ENCODE measurements at regions not wholly inside any gene's neighbourhood (a gene's known extent, or its start where the extent isn't known, plus 50 kb on each side); places are given as distances from the start of the nearest gene placed in this dataset.

GRCh38 chr1:63054184-63054583 lies 268.2 kb upstream of the FOXD3 start:
- Histone ChIP-seq H3K27me3 (replicated peaks; ENCODE audit: insufficient read depth, low read length) (no peaks in the 10 kb centered on the region), H3K36me3 (replicated peaks; ENCODE audit: insufficient read depth, low read length) (no peaks in the 10 kb centered on the region), H3K9me3 (replicated peaks; ENCODE audit: insufficient read depth, low read length) (no peaks in the 10 kb centered on the region), H3F3A (ENCODE audit: insufficient read depth, low read length) (no peaks in the 10 kb centered on the region), H3K9me2 (replicated peaks; ENCODE audit: insufficient read depth, low read length) (no peaks in the 10 kb centered on the region), H3K9ac (ENCODE audit: low read length) (no peak overlapping the region), H3K79me2 (ENCODE audit: low read length) (no peaks in the 10 kb centered on the region), H3K4me2 (ENCODE audit: low read depth, low read length) (no peak overlapping the region), H2AFZ (ENCODE audit: low read length) (no peak overlapping the region), H3K27ac (ENCODE audit: low read length) (no peak overlapping the region), H3K4me1 (ENCODE audit: low read length) (no peaks in the 10 kb centered on the region), H4K20me1 (ENCODE audit: insufficient read depth, low read length) (no peaks in the 10 kb centered on the region), H3K4me3 (ENCODE audit: low read length) (no peak overlapping the region)
- DNase-seq = no peak
- TF ChIP-seq EZH2 (optimal IDR thresholded peaks at IDR 0.05; ENCODE audit: low read depth, low read length) = no peak
- TF ChIP-seq CTCF (IDR thresholded peaks at IDR 0.05; ENCODE audit: low read length) = no peak
- no peak for TF ChIP-seq EZH2phosphoT487 (IDR thresholded peaks at IDR 0.05; ENCODE audit: low read length)

- Histone ChIP-seq H3K9ac (ENCODE audit: low read length) (no peak overlapping the region), H3K9me3 (replicated peaks; ENCODE audit: insufficient read depth, low read length) (no peaks in the 10 kb centered on the region), H3K4me3 (ENCODE audit: low read length) (no peak overlapping the region), H3K27ac (ENCODE audit: low read length) (no peak overlapping the region), H2AFZ (ENCODE audit: low read length) (no peak overlapping the region), H3F3A (ENCODE audit: insufficient read depth, low read length) (no peaks in the 10 kb centered on the region), H3K4me2 (ENCODE audit: low read depth, low read length) (no peak overlapping the region), H3K27me3 (replicated peaks; ENCODE audit: insufficient read depth, low read length) (no peaks in the 10 kb centered on the region), H4K20me1 (ENCODE audit: insufficient read depth, low read length) (no peaks in the 10 kb centered on the region), H3K79me2 (ENCODE audit: low read length) (no peaks in the 10 kb centered on the region), H3K9me2 (replicated peaks; ENCODE audit: insufficient read depth, low read length) (no peaks in the 10 kb centered on the region), H3K36me3 (replicated peaks; ENCODE audit: insufficient read depth, low read length) (no peaks in the 10 kb centered on the region), H3K4me1 (ENCODE audit: low read length) (no peaks in the 10 kb centered on the region)
- no peak for TF ChIP-seq EZH2 (optimal IDR thresholded peaks at IDR 0.05; ENCODE audit: low read depth, low read length)
- TF ChIP-seq EZH2phosphoT487 (IDR thresholded peaks at IDR 0.05; ENCODE audit: low read length) = no peak
- TF ChIP-seq CTCF (IDR thresholded peaks at IDR 0.05; ENCODE audit: low read length) = no peak; the same call in 1 of the 2 replicates
- no peak for DNase-seq
These were observed 259.0 kb upstream of the FOXD3 start for GRCh38 chr1:63063367-63063766.

- H3K27me3 ChIP-seq (replicated peaks; ENCODE audit: insufficient read depth, low read length) = no peaks in the 10 kb centered on the region
- no peak overlapping the region for H2AFZ ChIP-seq (ENCODE audit: low read length)
- H3K4me3 ChIP-seq (ENCODE audit: low read length) = no peak overlapping the region
- H3K4me1 ChIP-seq (ENCODE audit: low read length) = no peaks in the 10 kb centered on the region
- no peak overlapping the region for H3K4me2 ChIP-seq (ENCODE audit: low read depth, low read length)
- TF ChIP-seq EZH2 (optimal IDR thresholded peaks at IDR 0.05; ENCODE audit: low read depth, low read length) (no peak), CTCF (IDR thresholded peaks at IDR 0.05; ENCODE audit: low read length) (no peak), EZH2phosphoT487 (IDR thresholded peaks at IDR 0.05; ENCODE audit: low read length) (no peak)
- no peaks in the 10 kb centered on the region for H3K79me2 ChIP-seq (ENCODE audit: low read length)
- no peaks in the 10 kb centered on the region for H3K9me3 ChIP-seq (replicated peaks; ENCODE audit: insufficient read depth, low read length)
- H3K27ac ChIP-seq (ENCODE audit: low read length) = no peak overlapping the region
- no peaks in the 10 kb centered on the region for H3K36me3 ChIP-seq (replicated peaks; ENCODE audit: insufficient read depth, low read length)
- H4K20me1 ChIP-seq (ENCODE audit: insufficient read depth, low read length) = no peaks in the 10 kb centered on the region
- H3K9me2 ChIP-seq (replicated peaks; ENCODE audit: insufficient read depth, low read length) = no peaks in the 10 kb centered on the region
- H3K9ac ChIP-seq (ENCODE audit: low read length) = no peak overlapping the region
- no peaks in the 10 kb centered on the region for H3F3A ChIP-seq (ENCODE audit: insufficient read depth, low read length)
- DNase-seq = no peak
These were observed 258.2 kb upstream of the FOXD3 start for GRCh38 chr1:63064135-63064534.
